ENCODE measurements at regions not wholly inside any gene's neighbourhood (a gene's known extent, or its start where the extent isn't known, plus 50 kb on each side); places are given as distances from the start of the nearest gene placed in this dataset.

- H3K27ac ChIP-seq: no peak overlapping the region
- no peak for TF ChIP-seq ZFX (IDR thresholded peaks at IDR 0.05; ENCODE audit: borderline replicate concordance)
- TF ChIP-seq CTCF (IDR thresholded peaks at IDR 0.05): no peak
These were observed 570.8 kb downstream of the UTRN start for GRCh38 chr6:144855812-144856531.

GRCh38 chr6:144856622-144857021, 571.5 kb downstream of the UTRN start:
- TF ChIP-seq CTCF (IDR thresholded peaks at IDR 0.05) (no peak), ZFX (IDR thresholded peaks at IDR 0.05; ENCODE audit: borderline replicate concordance) (no peak)

GRCh38 chr6:144857086-144857485, 572.0 kb downstream of the UTRN start:
- TF ChIP-seq CTCF (IDR thresholded peaks at IDR 0.05) (no peak), ZFX (IDR thresholded peaks at IDR 0.05; ENCODE audit: borderline replicate concordance) (no peak)
- no peak overlapping the region for H3K27ac ChIP-seq

More at GRCh38 chr6:144856622-144857021, 571.5 kb downstream of the UTRN start:
- H3K27ac ChIP-seq: no peak overlapping the region

GRCh38 chr6:144862769-144863168, 577.6 kb downstream of the UTRN start:
- H3K27ac ChIP-seq: no peak overlapping the region
- TF ChIP-seq CTCF (IDR thresholded peaks at IDR 0.05): no peak
- TF ChIP-seq ZFX (IDR thresholded peaks at IDR 0.05; ENCODE audit: borderline replicate concordance): no peak

- TF ChIP-seq CTCF (IDR thresholded peaks at IDR 0.05): no peak
- H3K27ac ChIP-seq: no peak overlapping the region
These were observed 582.6 kb downstream of the UTRN start for GRCh38 chr6:144867761-144868160.

GRCh38 chr6:144870782-144871181, 585.6 kb downstream of the UTRN start:
- TF ChIP-seq ZFX (IDR thresholded peaks at IDR 0.05; ENCODE audit: borderline replicate concordance) (no peak), CTCF (IDR thresholded peaks at IDR 0.05) (no peak)

GRCh38 chr6:144873623-144874378, 588.7 kb downstream of the UTRN start:
- no peak for TF ChIP-seq ZFX (IDR thresholded peaks at IDR 0.05; ENCODE audit: borderline replicate concordance)
- TF ChIP-seq CTCF (IDR thresholded peaks at IDR 0.05): no peak
- no peak overlapping the region for H3K27ac ChIP-seq

More at GRCh38 chr6:144870782-144871181, 585.6 kb downstream of the UTRN start:
- no peak overlapping the region for H3K27ac ChIP-seq

Data from 22Rv1 (cell line).